UCSD-AML1 (cell line): ENCODE measurements at regions not wholly inside any gene's neighbourhood (a gene's known extent, or its start where the extent isn't known, plus 50 kb on each side); places are given as distances from the start of the nearest gene placed in this dataset.

Experiments used
- DNase-seq: peaks from one replicate; lab custom pipeline; 2025; ENCODE audit not compliant: unreplicated experiment; lab: John Stamatoyannopoulos, UW

DNA sequence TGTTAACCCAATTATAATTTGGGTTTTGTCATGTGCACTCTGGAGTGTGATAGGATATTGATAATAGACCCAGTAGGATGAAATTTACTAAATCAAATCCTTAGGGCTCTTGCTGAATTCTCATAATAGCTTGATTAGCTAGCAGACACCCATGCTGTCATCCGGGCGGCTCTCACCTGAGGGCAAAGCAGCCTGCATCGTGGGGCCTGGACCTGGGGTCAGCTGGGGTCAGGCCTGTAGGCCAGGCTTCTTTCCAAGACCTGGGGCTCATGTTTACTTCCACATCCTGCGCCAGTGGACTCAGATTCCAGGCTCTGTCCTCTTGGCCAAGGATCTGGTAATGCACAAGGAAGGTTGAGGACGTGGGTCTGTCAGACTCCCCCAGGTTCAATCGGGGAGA is 486.3 kb downstream of the NPHP4 start:
- no peak for DNase-seq

DNA sequence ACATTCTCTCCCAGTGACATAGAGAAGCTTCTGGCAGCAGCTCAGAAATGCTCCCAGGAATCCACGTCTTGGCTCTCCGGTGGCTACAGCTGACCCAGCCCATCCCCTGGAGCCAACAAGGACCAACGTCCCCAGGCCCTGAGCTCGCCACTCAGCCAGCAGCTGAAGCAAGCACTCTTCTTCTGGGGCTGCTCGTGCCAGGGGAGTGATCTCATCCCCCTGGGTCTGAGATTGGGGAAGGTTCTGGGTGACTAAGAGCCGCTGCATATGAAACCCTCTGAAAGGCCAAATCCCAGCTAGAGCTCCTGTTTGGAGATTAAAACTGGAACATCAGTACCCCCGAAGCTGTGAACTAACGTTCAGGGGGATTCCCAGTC is 487.9 kb downstream of the NPHP4 start:
- DNase-seq: no peak

DNA sequence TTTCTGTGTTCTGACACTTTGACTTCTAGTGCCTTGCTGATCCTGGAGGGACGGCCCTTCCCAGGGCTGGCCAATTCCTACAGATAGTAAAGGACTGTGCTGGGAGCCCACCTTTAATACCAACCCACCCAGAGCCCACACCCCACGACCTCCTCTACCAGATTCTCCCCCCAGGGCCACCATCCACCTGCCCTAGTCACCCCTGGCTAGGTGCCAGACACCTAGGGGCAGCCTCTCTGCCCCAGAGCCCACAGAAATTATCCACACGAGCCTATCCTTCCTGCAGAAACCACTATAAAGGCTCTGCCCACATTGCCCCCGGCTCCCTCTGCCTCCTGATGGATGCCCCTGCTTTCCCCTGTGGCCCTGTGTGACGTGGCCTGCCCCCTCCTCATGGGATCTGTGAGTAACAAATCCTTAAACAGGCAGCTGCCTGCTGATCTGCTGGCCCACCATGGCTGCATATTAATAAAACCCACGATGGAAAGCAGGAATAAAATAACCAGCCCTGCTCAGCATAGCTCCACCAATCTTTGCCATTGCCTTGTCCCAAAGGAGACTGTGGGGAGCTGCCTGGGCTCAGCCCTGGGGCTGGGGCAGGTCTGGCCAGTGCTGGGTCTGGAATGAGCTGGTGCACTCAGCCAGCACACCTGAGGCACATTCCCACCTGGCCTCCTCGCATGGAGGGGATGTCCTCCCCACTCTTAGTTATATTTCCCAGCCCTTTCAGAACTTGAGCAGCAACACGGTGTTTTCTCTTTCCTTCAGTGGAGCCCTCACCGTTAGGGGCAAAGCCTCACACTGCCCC is 488.5 kb downstream of the NPHP4 start:
- no peak for DNase-seq

DNA sequence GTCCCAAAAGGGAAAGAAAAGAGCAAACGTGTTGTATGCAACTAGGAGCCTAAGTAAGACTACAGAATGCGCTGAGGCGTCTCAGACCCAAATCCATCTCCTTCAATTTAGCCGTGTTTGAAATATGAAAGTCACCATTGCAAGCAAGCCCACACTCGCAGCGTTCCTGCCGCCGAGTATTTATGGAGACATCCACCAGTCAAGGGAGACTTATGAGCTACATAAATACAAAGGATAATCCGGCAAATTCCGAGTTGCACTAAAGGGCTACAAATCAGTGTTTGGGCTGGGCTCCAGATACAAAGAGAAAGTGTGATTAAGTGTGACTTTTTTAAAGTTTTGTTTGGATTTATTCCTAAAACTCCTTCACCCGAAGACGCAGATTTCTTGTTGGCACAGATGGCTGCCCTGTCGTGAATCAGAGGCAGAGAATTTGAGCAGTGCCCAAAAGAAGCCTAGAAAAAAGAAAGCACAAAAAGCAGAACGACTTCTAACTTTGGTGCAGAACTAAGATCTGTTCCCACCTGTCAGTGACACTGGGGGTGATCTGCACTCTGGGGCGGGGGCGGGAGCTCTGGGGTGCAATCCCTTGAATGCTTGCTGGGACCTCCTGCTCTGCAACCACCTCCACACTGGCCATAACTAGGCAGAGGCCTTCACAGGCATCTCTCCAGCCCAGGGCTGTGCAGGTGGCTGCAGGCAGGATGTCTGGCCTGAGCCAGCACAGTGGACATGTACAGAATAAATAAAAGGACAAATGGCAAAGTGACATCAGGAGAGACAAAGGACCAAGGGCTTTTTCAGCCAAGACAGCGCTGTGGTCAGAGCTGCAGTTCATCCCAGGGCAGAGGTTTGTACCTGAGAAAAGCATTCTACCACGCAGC is 489.7 kb downstream of the NPHP4 start:
- no peak for DNase-seq

DNA sequence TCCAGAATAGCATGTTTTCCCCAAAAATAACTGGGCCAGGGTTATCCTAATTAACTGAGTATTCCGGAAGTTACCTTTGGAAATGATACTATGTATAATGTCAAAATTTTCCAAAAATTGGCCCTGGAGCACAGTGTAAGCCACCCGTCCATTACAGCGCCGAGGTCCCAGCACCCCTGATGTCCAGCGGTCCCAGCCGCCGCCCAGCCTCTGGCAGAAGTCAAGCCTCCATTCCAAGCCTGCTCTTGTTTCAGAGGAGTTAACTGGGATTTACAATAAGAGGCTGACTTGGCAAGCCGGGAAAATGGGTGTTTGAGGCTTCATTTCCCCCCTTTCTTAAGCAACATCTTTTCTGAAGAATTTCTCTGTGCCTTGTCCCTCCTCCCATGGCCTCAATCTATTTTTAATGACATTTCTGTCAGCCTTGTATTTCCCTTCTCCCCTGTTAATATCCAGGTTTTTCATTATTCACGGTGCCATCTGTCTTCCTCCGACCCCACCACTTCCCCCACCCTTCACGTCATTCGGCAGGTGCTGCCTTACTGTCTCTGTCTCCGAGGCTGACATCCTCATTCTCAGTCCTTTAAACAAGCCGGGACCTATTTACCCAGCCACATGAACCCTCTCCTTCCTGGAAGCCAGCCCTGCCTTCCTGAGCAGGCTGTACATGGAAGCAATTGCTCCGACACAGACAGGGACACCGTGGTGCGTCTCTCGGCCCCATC is 490.9 kb downstream of the NPHP4 start:
- DNase-seq: no peak

DNA sequence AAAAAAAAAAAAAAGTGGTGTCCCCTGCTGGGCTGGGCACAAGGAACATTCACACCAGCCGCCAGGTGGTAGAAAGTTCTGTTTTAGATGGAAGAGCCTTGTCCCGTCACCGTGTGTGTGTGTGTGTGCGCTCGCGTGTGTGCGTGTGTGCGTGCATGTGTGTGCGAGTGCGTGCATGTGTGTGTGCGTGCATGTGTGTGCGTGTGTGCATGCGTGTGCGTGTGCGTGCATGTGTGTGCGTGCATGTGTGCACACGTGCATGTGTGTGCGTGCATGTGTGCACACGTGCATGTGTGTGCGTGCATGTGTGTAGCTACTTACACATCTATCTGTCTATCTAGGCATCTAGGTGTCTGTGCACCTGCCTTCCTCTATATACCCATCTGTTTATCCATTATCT is 491.7 kb downstream of the NPHP4 start:
- DNase-seq: no peak

DNA sequence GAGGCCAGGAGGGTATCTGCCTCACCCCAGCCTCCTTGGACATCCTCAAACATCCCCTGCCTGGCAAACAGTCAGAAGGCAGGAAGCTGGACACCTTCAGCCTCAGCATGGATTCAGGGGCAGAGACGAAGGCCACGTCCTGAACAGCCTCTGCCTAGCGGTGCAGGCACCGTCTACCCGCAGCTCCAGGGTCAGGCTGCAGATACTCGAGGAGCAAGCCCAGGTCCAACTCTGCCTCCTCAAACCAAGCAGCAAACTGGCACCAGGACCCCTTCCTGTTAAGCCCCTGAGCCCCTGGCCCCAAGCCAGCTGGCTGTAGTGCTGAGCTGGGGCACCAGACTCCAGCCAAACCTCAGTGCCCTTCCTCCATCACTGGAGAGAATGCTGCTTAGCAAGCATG is 494.7 kb downstream of the NPHP4 start:
- DNase-seq: no peak

DNA sequence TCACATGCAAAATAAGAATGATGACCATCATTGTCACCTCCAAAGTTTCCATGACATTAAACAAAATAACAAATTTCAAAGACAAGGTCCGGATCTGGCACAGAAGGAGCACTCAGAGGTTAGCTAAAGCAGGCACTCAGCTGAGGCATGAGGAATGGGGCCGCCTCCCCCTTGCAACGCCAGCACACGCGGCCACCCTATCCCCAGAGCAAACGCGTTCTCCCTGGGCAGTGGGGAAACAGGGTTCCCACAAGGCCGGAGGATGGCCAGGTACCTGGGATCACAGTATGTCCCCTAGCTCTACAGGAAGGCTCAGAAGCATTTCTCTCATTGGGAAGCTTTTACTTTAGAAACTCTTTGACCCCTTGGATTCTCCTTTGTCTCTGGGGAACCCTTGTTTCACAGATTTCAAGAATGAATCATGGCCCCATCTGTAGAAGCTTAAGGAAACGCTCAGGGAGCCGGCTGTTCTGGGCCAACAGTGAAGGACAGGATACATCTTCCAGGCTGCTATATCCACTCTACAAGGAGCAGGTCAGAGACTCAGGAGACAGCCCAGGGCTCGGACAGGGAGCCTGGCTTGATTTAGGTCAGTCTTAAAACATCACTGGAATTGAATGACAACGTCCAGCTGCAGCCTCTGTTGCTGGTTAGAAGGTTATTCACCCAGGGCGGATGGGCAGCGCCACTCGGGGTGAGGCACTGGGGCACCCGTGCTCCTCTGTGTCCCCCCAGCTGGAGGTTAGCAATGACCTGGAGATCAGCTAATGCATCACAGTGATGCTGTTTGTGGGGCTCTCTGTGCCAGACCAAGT is 496.4 kb downstream of the NPHP4 start:
- DNase-seq: no peak

DNA sequence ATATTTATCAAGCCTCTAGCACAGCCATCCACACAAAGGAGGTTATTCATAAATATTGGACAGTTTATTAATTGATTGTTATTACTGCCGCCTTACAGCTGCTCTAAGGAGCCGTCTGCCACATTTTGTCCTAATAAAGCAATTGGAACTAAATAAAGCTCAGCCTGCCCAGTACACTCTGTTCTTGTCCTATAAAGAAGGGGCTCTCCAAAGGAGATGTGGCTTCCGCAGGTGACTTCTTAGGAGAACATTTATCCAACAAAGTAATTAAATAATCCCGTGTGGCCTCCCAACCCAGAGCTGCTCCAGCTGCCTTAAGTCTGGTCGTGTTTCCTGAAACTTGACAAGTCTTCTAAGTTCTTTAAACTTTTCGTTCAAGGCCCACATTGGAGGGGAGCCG is 497.7 kb downstream of the NPHP4 start:
- no peak for DNase-seq

DNA sequence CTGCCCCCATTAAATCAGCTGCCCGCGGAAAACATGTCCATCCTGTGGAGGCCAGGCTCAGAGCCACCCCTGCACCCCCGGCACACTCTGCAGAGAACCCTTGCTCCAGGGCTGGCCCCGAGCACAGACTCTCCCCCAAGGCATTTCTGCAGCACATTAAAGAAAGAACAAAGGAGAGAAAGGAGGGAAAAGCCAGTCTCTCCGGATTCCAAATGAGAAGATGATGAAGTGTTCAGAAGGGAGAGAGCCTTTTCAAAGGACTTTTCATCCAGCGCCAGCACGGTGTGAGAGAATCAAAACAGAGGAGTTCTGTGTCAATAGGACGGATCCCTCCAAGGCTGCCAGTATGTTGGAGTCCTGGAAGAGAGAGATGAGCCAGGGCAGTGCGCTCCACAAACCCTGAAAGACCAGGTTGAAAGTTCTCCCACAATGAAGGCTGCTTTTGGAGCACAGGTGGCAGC is 498.3 kb downstream of the NPHP4 start:
- no peak for DNase-seq

DNA sequence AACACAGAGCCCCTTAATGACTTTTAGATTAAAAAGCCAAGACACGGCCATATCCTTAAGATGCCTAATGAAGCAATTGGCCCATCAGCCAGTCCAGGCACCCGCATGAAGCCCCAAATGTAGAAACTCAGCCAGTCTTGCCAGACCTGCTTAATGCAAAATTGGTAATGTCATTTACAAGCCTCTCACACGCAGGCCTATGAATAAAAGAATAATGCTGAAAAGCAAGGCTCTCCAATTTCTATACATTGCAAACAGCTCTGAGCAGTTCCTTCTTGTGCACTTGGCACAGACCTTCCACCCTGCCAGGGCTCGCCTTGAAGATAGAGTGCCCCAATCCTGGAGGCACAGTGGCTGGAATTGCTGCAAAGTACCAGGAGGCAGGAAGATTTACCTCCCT is 498.9 kb downstream of the NPHP4 start:
- no peak for DNase-seq

DNA sequence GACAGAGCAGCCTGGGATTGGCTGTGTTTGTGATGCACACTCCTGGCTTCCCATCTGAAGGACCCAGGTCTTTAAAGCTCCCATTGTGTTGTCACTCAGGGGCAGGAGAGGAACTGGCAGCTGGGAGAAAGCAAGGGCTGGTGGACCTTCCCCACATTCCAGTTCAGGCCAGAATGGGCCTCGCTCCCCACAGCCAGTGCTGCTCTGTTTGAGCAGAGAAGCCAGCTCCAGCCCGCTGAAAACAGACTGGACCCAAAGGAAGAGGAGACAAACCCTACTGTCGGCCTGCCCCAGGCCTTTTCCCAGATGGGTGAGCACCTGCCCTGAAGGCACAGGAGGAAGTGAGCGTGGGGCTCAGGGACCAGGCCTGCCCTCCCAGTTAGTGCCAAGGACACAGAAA is 499.4 kb downstream of the NPHP4 start:
- no peak for DNase-seq

DNA sequence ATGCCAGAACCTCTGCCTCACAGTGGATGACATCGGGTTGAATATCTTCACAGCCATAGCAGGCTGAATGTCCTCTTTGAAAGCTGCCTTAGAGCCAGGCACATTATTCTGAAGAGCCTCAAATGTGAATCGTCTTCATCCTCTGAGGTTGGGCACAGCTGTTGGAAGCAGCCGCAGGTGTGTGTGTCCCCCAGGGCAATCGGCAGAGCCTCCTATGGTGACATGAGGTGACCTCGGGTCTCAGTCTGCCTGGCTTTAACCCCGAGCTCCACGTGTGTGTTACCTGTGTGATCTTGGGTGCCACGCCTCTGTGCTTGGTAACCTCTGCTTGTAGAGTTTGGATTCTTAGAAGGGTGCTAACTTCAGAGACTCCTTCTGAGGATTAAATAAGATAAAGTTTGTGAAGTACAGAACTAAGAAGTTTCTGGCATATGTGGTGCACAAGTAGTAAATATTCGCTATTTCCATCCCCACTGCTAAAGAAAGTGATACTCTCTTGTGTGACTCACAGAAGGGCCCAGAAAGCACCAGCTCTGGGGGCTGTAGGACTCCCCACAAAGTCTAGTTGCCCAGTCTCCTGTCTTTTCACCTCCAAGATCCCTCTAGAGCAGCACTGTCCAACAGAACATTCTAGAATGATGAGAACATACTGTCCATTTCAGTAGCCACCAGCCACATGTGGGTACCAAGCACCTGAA is 500.9 kb downstream of the NPHP4 start:
- no peak for DNase-seq

DNA sequence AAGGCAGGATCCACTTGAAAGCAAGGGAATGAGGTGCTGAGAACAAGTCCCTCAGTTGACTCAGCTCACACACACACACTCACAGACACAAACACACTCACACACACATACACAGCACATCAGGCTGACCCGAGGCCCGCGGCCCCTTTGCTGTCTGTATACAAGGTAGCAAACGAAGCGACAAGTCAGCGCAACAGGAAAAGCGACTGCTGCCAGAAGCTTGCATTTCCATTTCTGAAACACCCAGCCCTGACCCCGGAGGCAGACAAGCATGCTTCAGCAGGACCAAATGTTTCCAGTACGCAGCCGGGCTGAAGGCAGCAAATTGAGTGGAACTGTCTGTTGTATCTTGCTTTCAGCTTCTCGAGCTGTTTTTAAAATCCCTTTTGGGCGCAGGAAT is 501.6 kb downstream of the NPHP4 start:
- DNase-seq: no peak

DNA sequence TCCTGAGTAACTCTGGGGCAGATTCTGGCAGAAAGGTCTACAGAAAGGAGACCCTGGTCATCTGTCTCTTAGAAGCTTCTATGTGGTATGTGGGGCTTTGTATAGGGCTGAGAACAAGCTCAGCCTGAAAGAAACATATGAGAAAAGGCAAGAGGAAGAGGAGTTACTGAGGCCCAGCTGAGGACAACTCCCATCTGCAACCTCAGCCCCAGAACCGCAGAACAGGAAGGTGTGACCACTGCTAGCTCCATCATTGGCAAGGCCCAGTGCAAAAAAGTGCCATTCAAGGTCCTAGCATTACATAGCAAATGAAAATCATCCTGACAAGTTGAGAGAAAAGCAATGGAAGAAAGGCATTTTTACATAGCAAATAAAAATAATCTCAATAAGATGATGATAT is 503.8 kb downstream of the NPHP4 start:
- no peak for DNase-seq

DNA sequence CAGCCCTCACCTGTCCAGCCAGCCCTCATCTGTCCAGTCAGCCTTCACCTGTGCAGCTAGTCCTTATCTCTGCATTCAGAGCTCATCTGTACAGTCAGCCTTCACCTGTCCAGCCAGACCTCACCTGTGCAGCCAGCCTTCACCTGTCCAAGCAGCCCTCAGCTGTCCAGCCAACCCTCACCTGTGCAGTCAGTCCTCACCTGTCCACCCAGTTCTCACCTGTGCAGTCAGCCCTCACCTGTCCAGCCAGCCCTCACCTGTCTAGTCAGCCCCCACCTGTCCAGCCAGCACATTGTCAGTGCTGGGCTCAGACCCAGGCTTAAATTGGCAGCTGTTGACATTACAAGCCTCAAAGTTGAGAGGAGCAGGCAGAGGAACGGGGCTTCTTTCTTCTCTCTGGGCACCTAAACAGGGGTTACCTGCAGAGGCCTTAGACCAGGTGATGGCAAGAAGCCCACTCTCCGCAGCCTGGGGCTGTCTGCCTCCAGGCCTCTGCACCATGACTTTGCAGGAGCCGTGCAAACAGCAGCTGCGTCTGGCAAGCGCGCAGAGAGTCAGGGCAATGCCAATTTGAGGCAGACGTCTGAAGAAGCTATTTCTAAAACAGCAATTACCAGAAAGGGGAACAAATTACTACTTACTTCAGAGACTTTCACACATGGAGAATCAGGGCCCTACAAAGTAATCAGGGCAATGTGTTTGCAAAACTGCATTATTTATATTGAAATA is 506.1 kb downstream of the NPHP4 start:
- DNase-seq: no peak

DNA sequence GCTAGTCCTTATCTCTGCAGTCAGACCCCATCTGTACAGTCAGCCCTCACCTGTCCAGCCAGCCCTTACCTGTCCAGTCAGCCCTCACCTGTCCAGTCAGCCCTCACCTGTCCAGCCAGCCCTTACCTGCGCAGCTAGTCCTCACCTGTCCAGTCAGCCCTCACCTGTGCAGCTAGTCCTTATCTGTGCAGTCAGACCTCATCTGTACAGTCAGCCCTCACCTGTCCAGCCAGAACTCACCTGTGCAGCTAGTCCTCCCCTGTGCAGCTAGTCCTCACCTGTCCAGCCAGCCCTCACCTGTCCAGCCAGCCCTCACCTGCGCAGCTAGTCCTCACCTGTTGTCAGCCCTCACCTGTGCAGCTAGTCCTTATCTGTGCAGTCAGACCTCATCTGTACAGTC is 506.8 kb downstream of the NPHP4 start:
- no peak for DNase-seq

DNA sequence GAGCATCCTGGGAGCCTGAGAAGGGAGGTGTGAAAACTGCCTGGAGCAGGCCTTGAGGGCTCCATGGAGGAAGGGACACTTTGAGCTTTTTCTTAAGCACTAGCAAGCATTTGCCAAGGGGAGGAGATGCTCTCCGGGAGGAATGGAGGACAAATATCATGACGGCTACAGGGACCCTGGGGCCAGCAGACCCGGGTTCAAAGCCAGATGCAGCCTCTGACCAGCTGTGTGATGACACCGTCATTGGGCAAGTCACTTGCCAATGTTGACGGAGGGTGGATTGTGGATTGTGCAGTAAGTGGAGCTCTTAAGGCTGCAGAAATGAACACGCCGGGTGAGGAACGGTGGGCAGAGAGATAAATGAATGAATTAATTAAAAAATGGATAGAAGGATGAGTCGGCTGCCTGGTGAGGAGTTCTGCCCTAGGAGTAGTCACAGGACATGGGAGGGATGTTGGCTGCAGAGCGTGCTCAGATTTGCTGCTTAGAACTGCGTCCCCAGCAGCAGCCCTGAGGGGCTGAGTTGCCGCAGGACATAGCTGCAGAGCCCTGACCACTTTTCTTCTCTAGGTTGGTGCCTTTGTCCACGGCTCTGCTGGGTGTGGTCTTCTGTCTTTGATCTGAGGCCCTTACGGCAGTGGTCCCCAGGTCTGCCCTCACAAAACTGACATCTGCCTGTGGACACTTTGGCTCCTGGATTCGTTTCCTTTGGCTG is 507.6 kb downstream of the NPHP4 start:
- DNase-seq: no peak

DNA sequence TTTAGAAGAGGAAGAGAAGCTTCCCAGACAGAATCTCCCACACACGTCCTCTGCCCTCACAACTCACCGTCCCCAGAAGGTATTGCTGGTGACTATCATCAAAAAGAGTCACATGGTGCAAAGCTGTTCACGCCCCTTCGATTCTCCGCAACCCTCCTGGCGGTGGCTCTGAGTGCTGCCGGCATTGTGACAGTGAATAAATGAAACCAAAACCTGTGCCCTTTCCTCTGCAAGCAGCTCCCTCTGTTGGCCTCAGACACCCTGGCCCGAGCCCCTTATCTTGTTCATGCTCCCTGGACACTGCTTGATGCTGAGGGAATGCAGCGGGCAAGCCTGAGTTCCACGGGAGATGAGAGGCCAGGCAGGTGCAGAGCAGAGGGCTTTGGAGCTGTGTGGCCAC is 510.3 kb downstream of the NPHP4 start:
- DNase-seq: no peak
